Subcutaneous abdominal adipose tissue (tissue), 5 donors: ENCODE measurements at regions not wholly inside any gene's neighbourhood (a gene's known extent, or its start where the extent isn't known, plus 50 kb on each side); places are given as distances from the start of the nearest gene placed in this dataset.
"Not testable (repeated sequence)": the region's sequence is repeated elsewhere in the genome, so short reads cannot be mapped to it uniquely, and the experiment has no call there.

ENCODE experiments used
- H3K27ac ChIP-seq: one replicate; pipeline ENCODE4 v1.7.0; 2013; ENCODE audit warnings: low read depth, mild to moderate bottlenecking, inconsistent platforms, low read length, moderate library complexity
- H3K27me3 ChIP-seq, 5 donors: one replicate each; pipeline ENCODE4 v1.7.0; 2013; ENCODE audit warnings: low read length in 5 of 5, inconsistent platforms in 1 of 5; ENCODE audit not compliant: control insufficient read depth in 5 of 5, insufficient read depth in 4 of 5
- H3K36me3 ChIP-seq, 5 donors: one replicate each; pipeline ENCODE4 v1.7.0; 2013; ENCODE audit warnings: low read length in 5 of 5; ENCODE audit not compliant: control insufficient read depth in 5 of 5, insufficient read depth in 5 of 5
- H3K4me1 ChIP-seq, 5 donors: one replicate each; pipeline ENCODE4 v1.7.0; 2013; ENCODE audit warnings: low read length in 5 of 5, mild to moderate bottlenecking in 3 of 5, moderate library complexity in 1 of 5; ENCODE audit not compliant: control insufficient read depth in 5 of 5, insufficient read depth in 5 of 5
- H3K4me3 ChIP-seq, 5 donors: one replicate each; pipeline ENCODE4 v1.7.0; 2013; ENCODE audit warnings: low read length in 5 of 5, low read depth in 1 of 5
- H3K9ac ChIP-seq, 5 donors: one replicate each; pipeline ENCODE4 v1.7.0; 2013; ENCODE audit warnings: low read length in 5 of 5, mild to moderate bottlenecking in 4 of 5, moderate library complexity in 3 of 5
- H3K9me3 ChIP-seq, 5 donors: one replicate each; pipeline ENCODE4 v1.7.0; 2013; ENCODE audit warnings: low read length in 5 of 5; ENCODE audit not compliant: control insufficient read depth in 5 of 5
- donor health status: healthy.
- donor health status: healthy.
- donor health status: healthy.
- donor health status: healthy.
- donor health status: healthy.

DNA sequence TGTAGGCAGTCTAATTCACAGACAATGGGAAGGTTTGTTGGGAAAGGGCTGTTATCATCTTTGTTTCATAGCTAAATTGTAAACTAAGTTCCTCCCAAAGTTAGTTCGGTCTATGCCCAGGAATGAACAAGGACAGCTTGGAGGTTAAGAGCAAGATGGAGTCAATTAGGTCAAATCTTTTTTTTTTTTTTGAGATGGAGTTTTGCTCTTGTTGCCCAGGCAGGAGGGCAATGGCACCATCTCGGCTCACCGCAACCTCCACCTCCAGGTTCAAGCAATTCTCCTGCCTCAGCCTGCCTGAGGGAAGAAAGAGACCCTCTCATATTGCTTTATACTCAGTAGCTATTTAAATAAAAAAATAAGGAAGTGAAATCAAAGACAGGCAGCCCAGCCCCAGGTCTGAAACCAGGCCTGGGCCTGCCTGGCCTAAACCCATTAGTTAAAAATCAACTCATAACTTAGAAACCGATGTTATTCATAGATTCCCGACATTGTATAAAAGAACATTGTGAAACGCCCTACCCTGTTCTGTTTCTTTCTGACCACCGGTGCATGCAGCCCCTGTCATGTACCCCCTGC lies 297.4 kb upstream of the SGCG start:
- Histone ChIP-seq H3K9ac (no peak overlapping the region), H3K4me3 (no peak overlapping the region), H3K4me1 (no peaks in the 10 kb centered on the region), H3K27ac (no peak overlapping the region), H3K27me3 (no peaks in the 10 kb centered on the region), H3K36me3 (no peaks in the 10 kb centered on the region), H3K9me3 (no peaks in the 10 kb centered on the region)

DNA sequence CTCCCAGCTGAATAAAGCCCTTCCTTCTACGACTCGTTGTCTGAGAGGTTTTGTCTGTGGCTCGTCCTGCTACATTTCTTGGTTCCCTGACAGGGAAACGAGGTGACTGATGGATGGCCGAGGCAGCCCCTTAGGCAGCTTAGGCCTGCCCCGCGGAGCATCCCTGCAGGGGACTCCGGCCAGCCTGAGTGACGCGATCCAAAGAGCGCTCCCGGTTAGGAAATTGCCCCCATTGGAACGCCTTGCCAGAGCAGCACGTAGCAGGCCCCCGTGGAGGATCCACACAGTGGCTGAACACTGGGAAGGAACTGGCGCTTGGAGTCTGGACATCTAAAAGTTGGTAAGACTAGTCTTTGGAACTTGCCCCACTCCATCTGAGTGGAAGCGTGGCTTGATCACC lies 296.8 kb upstream of the SGCG start:
- Histone ChIP-seq H3K4me1 (no peaks in the 10 kb centered on the region), H3K36me3 (no peaks in the 10 kb centered on the region), H3K9ac (no peak overlapping the region), H3K9me3 (no peaks in the 10 kb centered on the region), H3K27ac (no peak overlapping the region), H3K4me3 (no peak overlapping the region), H3K27me3 (no peaks in the 10 kb centered on the region)

DNA sequence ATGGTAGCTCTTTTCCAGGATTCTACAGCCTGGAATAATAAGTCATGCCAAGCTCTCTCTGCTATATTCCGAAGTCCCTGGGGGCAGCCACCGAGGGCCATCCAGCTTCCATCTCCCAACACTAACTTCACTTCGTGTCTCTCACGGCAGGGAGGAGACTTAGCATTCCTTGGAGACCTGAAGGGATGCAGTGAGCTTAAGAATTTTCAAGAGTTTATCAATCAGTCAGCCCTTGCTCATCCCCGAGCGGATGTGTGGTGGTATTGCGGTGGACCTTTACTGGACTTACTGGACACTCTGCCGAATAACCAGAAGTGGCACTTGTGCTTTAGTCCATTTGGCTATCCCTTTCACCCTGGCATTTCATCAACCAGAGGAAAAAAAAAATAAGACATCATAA lies 294.7 kb upstream of the SGCG start:
- not testable (repeated sequence) for H3K36me3 ChIP-seq, H3K4me1 ChIP-seq, H3K27ac ChIP-seq

DNA sequence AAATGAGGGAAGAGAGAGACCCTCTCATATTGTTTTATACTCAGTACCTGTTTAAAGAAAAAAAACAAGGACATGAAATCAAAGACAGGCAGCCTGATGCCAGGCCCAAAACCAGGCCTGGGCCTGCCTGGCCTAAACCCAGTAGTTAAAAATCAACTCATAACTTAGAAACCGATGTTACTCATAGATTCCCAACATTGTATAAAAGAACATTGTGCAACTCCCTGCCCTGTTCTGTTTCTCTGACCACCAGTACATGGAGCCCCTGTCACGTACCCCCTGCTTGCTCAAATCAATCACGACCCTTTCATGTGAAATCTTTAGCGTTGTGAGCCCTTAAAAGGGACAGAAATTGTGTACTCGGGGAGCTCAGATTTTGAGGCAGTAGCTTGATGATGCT lies 291.4 kb upstream of the SGCG start:
- H3K9me3 ChIP-seq, H3K27me3 ChIP-seq, H3K36me3 ChIP-seq: not testable (repeated sequence)

More for the DNA sequence above, 294.7 kb upstream of the SGCG start:
- H3K27me3 ChIP-seq, H3K4me3 ChIP-seq, H3K9ac ChIP-seq, H3K9me3 ChIP-seq: not testable (repeated sequence)

DNA sequence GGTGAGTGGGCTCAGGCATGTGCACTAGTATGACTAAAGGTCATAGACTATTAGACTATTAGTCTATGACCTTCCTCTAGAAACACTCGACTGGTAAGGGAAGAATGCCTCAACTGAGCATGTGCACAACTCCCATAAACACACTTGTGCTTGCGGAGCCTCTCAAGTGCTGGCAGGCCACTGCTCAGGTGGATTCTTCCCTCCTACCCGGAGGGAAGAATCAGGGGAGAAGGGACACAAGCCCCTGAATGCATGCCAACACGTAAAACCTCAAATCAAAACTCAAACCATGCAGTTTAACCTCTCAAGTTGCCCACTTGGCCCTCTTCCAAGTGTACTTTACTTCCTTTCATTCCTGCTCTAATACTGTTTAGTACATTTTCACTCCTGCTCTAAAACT lies 287.6 kb upstream of the SGCG start:
- Histone ChIP-seq H3K9me3 (peaks cover 0 to 6% (median 2%) of the 10 kb centered on the region in 5 donors), H3K4me3 (peak overlapping the region in 1 of 5 donors; percentile 22), H3K4me1 (peaks cover 0 to 4% (median 0%) of the 10 kb centered on the region in 5 donors), H3K27ac (no peak overlapping the region), H3K36me3 (no peaks in the 10 kb centered on the region), H3K27me3 (no peaks in the 10 kb centered on the region), H3K9ac (no peak overlapping the region)

More for the DNA sequence above, 291.4 kb upstream of the SGCG start:
- not testable (repeated sequence) for H3K4me3 ChIP-seq, H3K4me1 ChIP-seq, H3K9ac ChIP-seq, H3K27ac ChIP-seq

DNA sequence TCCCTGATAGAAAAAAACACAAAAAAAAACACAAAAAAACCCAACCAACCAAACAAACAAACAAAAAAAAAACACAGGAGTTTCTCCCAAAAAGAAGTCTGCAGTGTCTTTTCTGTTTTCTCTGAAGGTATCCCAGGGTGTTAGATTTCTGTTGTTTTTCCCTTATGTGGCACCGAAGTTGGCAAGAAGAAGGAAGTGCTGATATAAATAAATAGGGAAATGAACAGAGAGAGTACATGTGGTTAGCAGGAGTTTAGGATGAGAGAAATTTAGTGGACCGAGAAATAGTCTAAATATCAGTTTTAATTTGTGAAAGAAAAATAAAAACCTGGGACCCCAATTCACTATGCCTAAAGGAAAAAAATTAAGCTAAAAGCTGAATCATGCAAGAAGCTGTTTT lies 287.0 kb upstream of the SGCG start:
- no peak overlapping the region for H3K9ac ChIP-seq
- H3K36me3 ChIP-seq = no peaks in the 10 kb centered on the region
- peaks cover 0 to 6% (median 2%) of the 10 kb centered on the region in 5 donors for H3K9me3 ChIP-seq
- H3K27me3 ChIP-seq = no peaks in the 10 kb centered on the region
- H3K4me1 ChIP-seq = peaks cover 0 to 4% (median 0%) of the 10 kb centered on the region in 5 donors
- peak overlapping the region in 1 of 5 donors; percentile 22 for H3K4me3 ChIP-seq
- H3K27ac ChIP-seq = no peak overlapping the region

DNA sequence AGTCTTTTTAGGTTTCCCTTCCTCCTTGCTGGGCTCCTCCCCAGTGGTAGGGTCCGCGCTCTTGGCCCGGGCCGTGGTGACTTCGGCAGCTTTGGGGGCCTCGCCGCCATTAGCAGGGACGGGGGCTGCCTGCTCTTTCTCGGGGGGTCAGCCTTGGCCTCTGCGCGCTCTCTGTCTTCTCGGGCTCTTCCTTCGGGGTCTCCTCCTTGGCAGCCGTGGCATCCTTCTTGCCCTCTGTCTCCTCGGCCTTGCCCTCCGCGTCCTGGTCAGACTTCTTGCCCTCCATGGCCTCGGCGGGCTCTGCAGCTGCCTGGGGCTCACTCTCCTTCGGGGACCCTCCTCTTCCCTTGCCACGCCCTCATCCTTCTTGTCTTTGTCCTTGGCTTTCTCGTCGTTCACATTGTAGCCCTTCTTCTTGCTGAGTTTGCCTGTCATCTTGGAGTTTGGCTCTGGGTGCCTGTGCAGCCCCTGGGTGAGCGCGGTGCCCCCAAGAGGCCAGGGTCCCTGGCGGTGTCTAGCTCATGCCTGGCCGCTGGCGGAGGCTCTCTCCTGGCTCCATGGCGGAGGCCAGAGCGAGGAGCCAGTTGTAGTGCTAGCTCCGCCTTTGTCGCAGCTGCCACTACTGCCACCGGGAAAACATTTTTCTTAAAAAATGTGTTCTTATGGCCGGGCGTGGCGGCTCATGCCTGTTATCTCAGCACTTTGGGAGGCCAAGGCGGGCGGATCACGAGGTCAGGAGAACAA lies 283.0 kb upstream of the SGCG start:
- no peaks in the 10 kb centered on the region for H3K36me3 ChIP-seq
- peaks cover 0 to 3% (median 0%) of the 10 kb centered on the region in 5 donors for H3K9me3 ChIP-seq
- H3K4me1 ChIP-seq = peaks cover 0 to 5% (median 0%) of the 10 kb centered on the region in 5 donors

DNA sequence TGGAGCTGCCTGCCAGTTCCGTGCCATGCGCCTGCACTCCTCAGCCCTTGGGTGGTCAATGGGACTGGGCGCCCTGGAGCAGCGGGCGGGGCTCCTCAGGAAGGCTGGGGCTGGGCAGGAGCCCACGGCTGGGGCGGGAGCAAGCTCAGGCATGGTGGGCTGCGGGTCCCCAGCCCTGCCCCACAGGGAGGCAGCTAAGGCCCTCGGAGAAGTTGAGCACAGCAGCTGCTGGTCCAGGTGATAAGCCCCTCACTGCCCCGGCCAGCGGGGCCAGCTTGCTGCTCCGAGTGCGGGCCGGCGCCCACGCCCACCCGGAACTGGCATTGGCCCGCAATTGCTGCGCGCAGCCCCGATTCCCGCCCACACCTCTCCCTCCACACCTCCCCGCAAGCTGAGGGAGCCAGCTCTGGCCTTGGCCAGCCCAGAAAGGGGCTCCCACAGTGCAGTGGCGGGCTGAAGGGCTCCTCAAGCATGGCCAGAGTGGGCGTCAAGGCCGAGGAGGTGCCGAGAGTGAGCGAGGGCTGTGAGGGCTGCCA lies 280.3 kb upstream of the SGCG start:
- not testable (repeated sequence) for H3K27ac ChIP-seq, H3K9ac ChIP-seq, H3K36me3 ChIP-seq, H3K27me3 ChIP-seq, H3K9me3 ChIP-seq, H3K4me3 ChIP-seq
- peaks cover 0 to 13% (median 8%) of the 10 kb centered on the region in 5 donors for H3K4me1 ChIP-seq

More for the DNA sequence above, 283.0 kb upstream of the SGCG start:
- Histone ChIP-seq H3K4me3 (no peak overlapping the region), H3K27ac (no peak overlapping the region), H3K9ac (no peak overlapping the region), H3K27me3 (no peaks in the 10 kb centered on the region)

DNA sequence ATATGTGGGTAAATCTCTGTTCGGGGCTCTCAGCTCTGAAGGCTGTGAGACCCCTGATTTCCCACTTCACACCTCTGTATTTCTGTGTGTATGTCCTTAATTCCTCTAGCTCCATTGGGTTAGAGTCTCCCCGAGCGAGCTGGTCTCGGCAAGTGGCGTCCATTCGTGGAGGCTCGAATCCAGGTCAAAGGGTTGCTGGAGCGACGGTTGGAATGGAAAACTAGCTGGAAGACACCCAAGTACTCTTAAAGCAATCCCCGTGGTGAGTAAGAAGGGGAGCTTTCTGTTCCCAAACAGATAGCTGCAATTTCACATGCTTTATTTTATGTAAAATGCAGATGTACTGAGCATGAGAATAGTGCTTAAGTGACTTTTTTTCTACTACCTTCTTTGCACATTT lies 277.5 kb upstream of the SGCG start:
- Histone ChIP-seq H3K4me3 (peak overlapping the region in 2 of 5 donors; percentile 4 to 29), H3K36me3 (no peaks in the 10 kb centered on the region), H3K9me3 (peaks cover 0 to 3% (median 0%) of the 10 kb centered on the region in 5 donors), H3K9ac (no peak overlapping the region), H3K27ac (no peak overlapping the region), H3K27me3 (no peaks in the 10 kb centered on the region), H3K4me1 (peaks cover 0 to 13% (median 8%) of the 10 kb centered on the region in 5 donors)

DNA sequence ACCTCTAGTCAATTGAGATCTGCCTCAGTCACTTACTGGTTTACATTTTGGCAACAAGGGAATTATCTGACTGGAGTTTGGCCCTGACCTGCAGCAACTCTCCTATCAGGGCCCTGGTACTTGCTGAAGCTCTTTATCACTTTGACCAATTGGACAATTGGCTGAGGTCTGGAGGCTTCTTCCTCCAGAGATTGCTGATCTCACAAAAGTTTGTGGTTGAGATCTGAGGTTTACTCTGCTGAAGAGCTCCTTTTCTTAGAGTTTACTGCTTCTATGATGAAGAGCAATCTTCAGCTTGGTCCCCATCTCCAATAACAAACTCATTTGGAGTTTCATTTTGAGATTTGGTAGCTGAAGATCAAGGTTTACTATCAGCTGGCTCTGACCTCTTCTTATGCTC lies 276.9 kb upstream of the SGCG start:
- H3K4me3 ChIP-seq = peak overlapping the region in 2 of 5 donors; percentile 4 to 29

More for the DNA sequence above, 276.9 kb upstream of the SGCG start:
- Histone ChIP-seq H3K27ac (no peak overlapping the region), H3K9me3 (peaks cover 0 to 3% (median 0%) of the 10 kb centered on the region in 5 donors), H3K9ac (no peak overlapping the region), H3K4me1 (peaks cover 0 to 13% (median 8%) of the 10 kb centered on the region in 5 donors), H3K27me3 (no peaks in the 10 kb centered on the region), H3K36me3 (no peaks in the 10 kb centered on the region)
